GM18526 (cell line): ENCODE measurements at regions not wholly inside any gene's neighbourhood (a gene's known extent, or its start where the extent isn't known, plus 50 kb on each side); places are given as distances from the start of the nearest gene placed in this dataset.

ENCODE experiments used
- POLR2A ChIP-seq: IDR thresholded peaks from 3 replicates; pipeline ENCODE4 v1.6.1; 2011; ENCODE audit not compliant: insufficient read length; ENCODE audit errors: extremely low read depth

DNA sequence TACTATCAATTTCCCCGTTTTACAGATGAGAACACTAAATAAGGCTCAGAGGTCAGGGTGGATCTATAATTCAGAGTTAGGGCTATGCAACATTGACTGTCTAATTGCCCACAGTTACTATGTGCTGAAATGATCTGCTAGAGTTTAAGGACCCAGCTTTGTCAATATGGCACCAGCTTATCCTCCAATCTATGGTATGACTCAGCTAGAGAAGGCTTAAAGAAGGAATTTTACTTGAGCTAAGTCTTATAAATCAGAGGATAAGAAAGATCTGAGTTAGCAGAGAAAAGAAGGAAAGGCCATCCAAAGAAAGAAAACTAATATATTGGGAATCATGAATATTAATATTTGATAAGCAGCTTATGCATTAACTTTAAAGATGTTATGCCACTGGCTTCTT, 78.1 kb downstream of the ASB9 start:
- no peak for TF ChIP-seq POLR2A

DNA sequence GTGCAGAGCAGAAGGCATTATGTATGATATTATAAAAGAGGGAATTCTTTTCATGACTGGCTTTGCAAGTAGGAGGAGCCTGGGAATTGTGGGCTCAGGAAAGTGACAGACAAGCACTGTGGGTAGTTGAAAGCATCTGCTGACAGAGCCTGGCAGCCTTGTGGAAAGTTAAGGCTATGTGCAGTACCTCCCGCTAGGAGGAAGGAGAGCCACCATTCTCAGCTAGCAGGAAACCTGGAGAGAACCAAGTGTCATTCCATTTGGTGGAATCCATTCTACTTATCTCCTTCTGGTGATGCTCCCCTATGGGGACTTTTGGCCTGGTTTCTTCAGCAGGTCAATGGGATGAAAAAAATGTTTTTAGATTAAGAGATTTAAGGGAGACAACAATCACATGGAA, 81.8 kb downstream of the ASB9 start:
- no peak for TF ChIP-seq POLR2A

GRCh38 chrX:15177316-15177715, 92.6 kb downstream of the ASB9 start:
- TF ChIP-seq POLR2A: no peak

DNA sequence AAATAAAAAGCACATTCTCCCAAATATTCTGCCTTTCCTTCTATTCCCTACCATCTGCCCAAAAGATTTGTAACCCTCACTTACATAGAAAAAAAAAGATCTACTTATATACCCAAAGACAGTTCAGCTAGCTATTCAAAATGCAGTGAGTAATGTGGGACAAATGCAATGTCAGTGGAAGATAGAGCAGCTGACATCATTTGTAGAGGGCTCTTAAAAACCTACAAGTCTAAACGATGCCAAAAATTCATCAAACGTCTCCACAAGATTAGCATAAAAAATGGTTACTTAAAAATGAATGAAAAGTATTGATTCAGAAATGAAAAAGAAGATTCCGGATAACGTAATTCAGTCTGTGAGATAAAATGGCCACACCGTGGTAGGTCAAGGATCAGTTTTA, 96.5 kb downstream of the ASB9 start:
- TF ChIP-seq POLR2A: no peak

DNA sequence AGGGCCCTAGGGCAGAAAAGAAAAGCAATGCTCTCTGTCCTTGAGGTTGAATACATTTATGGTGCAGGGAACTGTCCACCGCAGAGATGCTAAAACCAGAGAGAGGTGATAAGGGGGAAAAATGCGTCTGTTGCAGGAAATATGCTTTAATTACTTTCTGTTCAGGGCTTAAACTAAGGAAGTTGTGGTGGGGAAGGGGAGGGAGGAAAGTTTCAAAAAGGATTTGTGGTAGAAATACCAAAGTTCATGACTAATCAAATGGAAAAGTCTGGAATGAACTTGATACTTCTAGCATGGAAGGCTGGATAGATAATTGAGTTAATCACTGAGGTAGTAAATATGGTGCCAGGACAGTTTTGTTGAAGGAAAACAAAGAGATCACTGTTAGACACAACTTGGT, 99.0 kb downstream of the ASB9 start:
- TF ChIP-seq POLR2A: no peak

DNA sequence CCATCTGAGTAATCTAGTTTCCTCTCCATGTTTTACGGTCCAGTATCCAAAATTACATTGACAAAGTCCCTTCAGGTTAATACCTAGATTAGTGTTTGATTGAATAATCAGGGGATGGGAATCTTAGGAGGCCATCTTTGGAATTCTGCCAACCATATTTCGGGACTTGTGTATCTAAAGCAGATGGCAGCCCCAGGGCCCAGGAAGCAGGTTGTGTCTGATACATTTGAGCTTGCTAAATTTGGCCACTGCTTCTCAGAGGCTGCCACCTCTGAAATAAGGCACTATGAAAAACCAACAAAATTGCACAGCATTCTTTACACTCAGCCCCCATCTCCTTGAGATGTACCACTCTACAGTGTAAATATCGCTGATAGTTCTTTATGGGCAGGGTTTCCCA, 102.1 kb downstream of the ASB9 start:
- TF ChIP-seq POLR2A: no peak

DNA sequence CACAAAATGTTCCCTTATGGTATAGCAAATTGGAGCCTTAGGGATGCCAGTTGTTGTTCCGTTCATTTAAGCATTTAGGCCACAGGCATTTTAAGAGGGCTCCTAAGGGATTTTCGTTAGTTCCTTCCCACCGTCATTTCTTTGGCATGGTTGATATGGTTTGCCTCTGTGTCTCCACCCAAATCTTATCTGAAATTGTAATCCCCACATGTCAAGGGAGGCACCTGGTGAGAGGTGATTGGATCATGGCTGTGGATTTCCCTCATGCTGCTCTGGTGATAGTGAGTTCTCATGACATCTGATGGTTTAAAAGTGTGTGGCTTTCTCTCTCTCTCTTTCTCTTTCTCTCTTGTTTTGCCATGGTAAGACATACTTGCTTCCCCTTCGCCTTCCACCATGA, 104.1 kb downstream of the ASB9 start:
- TF ChIP-seq POLR2A: no peak

DNA sequence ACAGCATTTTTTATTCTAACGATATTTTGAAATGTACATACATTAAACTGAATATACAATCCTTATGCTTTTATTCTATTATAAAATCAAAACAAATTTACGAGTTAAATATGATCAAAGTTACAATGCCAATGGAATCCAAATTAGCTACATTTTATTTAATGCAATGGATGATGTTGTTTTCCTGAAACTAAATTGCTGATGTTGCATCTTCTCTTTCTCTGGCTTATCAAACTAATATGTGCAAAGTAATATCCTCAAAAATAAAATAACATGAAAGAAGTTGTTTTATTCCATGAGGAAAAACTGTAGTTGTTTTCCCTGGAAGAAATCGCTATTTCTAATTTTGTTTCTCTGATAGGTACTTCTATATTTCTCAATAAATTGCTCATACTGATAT, 106.8 kb downstream of the ASB9 start:
- no peak for TF ChIP-seq POLR2A

DNA sequence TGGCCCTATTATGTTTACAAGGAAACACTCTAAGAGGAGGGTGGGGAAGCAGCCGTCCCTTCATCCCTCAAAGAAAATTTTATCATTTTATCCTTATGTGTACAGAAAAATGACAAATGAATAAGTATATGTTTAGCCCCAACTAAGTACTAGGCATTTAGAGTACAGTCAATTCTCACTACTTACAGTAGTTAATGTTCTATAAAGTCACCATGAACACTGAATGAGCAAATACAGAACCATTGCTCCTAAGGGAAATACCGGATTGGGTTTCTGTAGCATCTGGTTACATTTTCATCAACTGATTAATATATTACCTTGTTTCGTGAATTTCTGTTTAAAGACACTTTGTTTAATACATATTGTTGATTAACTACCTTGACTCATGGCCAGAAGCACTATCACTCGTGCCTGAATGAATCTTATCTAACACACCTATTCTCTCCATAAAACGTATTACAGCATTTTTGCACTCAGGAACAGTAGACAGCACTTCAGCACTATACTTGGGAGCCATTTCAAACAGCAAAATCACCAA, 109.3 kb downstream of the ASB9 start:
- TF ChIP-seq POLR2A: no peak

- peak; percentile 20 for TF ChIP-seq POLR2A
Observed at GRCh38 chrX:15158736-15159406, 111.0 kb downstream of the ASB9 start.

DNA sequence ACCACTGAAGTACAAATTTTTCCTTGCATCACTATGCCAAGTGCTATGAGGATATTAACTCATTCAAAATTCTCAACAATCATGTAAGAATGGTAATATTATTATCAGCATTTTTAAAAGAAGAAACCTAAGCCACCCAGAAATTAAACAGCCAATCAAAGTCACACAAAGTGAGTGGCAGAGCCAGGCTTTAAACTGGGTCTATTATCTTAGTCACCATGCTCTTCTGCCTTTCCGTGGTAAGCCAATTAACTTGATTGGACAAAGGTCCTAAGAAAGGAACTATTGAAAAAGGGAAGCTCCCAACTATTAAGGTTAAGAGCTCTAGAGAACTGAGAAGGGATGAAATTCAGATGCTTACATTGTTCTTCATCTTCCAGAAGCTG, 111.5 kb downstream of the ASB9 start:
- no peak for TF ChIP-seq POLR2A

DNA sequence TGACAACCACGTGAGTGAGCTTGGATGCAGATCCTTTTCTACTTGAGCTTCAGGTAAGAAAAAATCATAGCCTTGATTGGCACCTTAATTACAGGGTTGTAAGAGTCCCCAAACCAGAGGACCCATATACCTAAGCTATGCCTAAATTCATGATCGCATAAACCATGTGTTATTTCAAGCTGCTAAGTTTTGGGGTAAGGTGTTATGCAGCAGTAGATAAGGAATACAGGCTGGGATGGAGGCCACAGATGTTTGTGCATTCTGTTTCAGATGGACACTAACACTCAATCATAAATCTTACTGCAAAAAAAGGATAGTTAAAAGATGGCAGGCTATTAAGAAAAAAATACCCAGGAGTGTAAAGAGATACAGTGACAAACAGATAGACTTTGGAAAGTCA, 112.3 kb downstream of the ASB9 start:
- TF ChIP-seq POLR2A: no peak

- TF ChIP-seq POLR2A: no peak
Observed at GRCh38 chrX:15151267-15152186, 118.4 kb downstream of the ASB9 start.

GRCh38 chrX:15150586-15150985, 119.3 kb downstream of the ASB9 start:
- no peak for TF ChIP-seq POLR2A

DNA sequence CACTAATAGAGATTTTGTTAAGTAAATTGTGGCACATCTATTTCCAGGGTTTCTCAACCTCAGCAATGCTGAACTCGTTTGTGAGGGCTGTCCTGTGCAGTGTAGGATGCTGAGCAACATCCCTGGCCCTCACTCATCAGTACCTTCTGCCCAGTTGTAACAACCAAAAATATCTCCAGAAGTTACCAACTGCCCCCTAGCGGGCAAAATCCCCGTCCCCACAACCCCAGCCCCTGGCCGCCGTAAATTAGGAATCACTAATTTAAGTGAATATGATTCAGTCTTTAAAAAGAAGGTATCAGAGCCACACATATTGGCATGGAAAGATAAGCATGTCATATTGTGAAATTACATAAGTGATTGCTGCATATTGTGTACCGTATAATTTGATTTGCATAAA, 123.4 kb downstream of the ASB9 start:
- no peak for TF ChIP-seq POLR2A

GRCh38 chrX:15143825-15144121, 126.1 kb downstream of the ASB9 start:
- TF ChIP-seq POLR2A: no peak
